GM21529 (cell line): ENCODE measurements at regions not wholly inside any gene's neighbourhood (a gene's known extent, or its start where the extent isn't known, plus 50 kb on each side); places are given as distances from the start of the nearest gene placed in this dataset.
A peak's percentile ranks its signal among the peaks of the same experiment; 100 is the strongest.
"Not testable (repeated sequence)": the region's sequence is repeated elsewhere in the genome, so short reads cannot be mapped to it uniquely, and the experiment has no call there.

Experiments
- ATAC-seq: cut with Tn5 transposase; IDR thresholded peaks from one replicate; pipeline ENCODE4 v1.9.1; 2021; ENCODE audit not compliant: unreplicated experiment

DNA sequence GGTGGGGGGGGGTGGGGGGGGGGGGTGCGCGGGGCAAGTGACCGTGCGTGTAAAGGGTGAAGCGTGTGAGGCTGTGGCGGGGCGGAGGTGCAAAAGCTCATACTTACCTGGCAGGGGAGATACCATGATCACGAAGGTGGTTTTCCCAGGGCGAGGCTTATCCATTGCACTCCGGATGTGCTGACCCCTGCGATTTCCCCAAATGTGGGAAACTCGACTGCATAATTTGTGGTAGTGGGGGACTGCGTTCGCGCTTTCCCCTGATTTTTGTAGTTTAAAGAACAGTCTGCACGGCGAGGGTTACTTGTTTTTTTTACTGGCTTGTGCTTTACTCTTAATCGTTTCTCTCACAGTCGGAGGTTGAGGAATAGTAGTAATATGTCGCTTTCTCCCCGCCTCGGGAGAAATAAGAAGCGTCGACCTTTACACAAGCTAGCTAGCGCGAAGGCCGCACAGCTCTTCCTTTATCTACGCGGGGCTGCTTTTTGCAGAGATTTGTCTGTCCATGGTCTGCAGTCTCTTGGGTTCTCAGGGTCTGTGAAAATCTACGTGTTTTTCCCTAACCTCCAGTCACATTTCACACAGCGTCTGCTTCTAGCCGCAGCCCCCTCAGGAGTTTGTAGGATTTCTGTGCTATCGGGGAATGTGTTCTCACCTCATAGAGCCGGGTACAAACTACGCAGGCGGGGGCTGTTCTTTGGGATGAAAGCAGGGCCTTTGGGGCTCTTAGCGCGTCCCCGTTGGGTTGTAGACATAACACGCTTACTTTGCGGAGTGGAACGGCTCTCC is 148.1 kb upstream of the NOTCH2NLA start:
- ATAC-seq: peak; percentile 92

DNA sequence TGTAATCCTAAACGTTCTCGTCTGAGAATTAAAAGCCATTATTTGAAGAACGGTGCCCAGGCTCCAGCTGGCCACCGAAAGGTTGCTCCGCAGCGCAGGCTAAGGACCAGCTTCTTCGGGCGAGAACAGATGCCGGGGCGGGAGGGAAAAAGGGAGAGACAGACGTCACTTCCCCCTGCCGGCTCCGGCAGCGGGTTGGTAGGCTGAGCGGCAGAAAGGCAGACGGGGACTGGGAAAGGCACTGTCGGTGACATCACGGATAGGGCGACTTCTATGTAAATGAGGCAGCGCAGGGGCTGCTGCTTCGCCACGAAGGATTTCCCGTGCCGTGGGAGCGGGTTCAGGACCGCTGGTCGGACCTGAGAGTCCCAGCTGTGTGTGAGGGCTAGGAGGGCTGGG is 147.5 kb upstream of the NOTCH2NLA start:
- peak; percentile 51 for ATAC-seq

DNA sequence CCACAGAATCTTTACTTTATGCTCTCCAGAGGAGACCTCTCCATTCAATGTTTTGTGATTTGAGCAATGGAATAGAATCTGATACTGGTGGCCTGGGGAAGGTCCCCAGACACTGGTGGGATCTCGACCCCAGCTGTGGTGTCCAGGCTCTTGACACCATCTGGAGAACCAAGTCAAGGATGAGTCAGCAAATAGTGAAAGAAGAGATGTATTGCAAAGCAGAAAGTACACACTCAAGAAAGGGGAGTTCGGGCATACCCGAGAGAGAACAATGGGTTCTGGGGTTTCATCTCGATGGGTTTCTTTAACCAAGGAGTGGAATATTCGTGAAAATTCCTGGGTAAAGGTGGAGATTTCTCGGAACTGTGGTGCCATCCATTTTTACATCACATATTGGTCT is 146.3 kb upstream of the NOTCH2NLA start:
- ATAC-seq: not testable (repeated sequence)

DNA sequence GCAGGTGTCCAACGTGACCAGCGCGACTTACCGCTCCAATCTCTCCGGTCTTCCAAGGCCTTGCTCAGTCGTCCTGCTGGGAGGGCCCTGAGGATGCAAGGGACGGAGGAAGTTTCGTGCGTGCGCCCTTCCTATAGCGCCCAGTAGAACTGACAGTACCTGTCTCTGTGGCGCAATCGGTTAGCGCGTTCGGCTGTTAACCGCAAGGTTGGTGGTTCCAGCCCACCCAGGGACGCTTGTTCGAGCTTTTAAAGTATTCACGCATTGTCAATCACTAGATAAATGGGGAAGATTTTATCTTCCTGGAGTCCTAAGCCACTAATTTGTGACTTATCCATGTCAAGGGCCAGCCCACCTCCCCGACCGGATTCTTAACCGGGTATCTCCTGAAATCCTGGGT is 141.1 kb upstream of the NOTCH2NLA start:
- not testable (repeated sequence) for ATAC-seq

DNA sequence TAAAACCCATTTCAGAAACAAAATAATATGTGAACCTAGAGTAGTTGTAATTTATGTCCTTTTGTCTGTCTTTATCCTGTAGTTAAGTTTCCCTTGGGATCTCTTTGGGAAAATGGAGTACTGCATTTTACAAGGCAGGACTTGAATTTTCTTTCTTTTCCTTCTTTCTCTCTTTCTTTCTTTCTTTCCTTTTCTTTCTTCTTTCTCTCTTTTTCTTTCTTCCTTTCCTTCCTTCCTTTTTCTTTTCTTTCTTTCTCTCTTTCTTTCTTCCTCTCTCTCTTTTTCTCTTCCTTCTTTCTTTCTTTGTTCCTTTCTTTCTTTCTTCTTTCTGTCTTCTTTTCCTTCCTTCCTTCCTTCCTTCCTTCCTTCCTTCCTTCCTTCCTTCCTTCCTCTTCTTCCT is 126.6 kb upstream of the NOTCH2NLA start:
- ATAC-seq: not testable (repeated sequence)

DNA sequence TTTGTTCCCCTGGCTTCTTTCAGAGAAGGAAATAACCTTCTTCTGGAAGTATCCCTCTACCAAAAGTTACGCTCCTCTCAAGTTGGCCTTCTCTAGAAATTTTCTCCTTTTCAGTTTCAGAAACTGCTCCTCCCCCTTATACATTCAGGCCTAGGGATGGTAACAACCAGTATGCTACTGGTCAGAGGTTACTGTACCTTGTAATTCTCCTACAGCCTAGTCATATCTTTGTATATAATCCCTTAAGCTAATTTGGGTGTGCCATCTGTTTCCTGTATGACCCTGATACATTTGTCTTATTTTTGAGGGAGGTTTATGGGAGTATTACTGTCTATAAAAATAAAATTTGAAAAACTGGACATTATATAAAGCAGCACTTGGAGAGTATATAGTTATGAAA is 98.0 kb upstream of the NOTCH2NLA start:
- not testable (repeated sequence) for ATAC-seq

DNA sequence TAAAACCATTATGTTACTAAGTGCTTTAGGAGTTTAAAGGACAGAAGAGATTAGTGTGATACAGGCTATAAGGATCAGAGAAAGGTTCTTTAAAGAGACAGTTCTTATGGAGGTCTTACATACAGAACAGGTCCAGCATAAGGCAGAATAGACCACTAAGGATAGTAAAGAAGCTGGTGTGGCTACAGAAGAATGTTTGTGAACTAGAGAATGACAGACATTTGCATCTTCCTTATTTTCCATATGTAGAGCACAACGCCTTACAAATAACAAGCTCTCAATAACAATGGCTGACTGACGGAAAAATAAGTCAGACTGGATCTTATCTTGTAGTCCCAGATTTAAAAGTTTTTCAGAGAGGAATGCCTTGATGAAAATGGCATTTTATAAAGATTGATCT is 95.6 kb upstream of the NOTCH2NLA start:
- ATAC-seq: not testable (repeated sequence)

DNA sequence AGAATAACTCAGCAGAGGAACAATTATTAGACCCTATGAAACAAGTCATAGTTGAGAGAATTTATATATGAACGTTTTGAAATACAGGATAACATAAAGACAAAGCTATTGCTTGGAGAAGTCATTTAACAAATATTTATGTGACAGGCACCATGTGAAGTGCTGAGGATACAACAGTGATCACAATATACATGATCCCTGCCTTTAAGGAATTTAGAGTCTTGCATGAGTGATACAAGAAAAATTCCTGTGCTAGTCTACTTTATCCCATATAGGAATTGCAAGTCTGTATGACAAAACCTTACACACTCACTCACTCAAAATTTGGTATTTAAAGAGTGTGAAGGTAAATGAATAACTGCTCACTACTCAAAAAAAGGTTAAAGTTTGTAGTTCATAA is 94.5 kb upstream of the NOTCH2NLA start:
- ATAC-seq: not testable (repeated sequence)

DNA sequence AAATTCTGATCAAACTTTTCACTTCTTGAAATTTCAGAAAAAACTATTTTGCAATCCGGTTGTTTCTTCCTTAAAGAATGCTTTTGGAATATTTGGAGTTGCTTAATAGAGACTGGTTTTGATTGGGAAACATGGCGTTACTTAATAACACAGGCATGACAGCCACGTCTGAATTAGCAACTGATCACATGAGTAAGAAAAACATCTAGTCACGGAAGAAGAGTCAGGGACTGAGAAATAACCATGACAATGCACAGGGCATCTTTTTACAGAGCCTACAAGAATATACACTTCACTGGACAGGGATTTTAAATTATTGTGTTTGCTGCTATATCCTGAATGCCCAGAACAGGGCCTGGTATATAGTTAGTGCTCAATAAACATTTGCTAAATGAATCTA is 94.1 kb upstream of the NOTCH2NLA start:
- ATAC-seq: not testable (repeated sequence)

DNA sequence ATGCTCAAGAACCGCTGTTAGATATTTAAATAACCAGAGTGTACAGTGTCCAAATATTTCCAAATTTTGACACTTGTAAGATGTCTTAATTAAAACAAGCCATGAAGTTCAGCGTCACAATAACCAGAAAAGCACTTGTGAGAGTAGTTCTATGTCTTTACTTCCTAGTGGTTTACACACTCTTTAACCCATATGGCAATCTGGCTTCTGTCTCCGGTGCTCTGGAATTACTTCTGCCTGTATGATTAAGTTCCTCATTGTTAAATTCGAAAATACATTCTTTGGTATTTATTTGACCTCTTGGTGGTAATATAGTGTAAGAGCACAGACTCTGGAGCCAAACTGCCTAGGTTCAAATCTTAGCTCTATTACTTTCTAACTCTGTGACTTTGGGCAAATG is 89.9 kb upstream of the NOTCH2NLA start:
- ATAC-seq: not testable (repeated sequence)

DNA sequence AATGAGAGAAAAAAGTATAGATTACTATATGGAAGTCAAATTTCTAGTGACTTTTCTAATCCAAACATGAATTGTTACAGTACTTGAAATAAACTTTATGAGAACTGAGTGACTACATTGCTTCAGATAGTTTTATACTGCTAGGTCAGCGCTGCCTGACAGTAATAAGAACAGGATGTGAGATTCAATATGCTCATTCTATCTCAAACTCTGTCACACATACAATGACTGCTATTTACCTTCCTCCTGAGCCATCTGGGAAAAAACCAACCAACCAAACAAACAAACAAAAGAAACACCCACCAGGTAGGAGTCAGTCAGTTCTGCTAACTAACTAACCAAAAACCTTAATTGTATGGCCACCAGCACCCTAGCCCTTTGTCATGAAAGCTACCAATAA is 89.0 kb upstream of the NOTCH2NLA start:
- ATAC-seq: not testable (repeated sequence)

DNA sequence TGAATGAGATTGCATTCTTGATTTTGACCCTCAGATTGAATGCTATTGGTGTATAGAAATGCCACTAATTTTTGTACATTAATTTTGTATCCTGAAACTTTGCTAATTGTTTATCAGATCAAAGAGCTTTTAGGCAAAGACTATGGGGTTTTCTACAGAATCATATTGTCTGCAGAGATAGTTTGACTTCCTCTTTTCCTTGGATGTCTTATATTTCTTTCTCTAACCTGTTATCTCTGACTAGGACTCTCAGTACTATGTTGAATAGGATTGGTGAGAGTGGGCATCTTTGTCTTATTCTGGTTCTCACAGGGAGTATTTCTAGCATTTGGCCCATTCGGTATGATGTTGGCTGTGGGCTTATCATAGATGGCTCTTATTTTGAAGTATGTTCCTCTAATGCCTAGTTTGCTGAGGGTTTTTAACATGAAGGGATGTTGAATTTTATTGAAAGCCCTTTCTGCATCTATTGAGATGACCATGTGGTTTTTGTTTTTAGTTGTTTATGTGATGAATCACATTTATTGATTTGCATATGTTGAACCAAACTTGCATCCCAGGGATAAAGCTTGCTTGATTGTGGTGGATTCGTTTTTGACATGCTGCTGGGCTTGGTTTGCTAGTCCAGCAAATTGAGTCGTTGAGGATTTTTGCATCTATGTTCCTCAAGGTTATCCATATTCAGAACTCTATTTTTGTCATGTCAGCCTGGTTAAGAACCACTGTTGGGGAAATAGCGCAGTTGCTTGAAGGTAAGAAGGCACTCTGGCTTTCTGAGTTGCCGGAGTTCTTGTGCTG is 85.8 kb upstream of the NOTCH2NLA start:
- not testable (repeated sequence) for ATAC-seq

DNA sequence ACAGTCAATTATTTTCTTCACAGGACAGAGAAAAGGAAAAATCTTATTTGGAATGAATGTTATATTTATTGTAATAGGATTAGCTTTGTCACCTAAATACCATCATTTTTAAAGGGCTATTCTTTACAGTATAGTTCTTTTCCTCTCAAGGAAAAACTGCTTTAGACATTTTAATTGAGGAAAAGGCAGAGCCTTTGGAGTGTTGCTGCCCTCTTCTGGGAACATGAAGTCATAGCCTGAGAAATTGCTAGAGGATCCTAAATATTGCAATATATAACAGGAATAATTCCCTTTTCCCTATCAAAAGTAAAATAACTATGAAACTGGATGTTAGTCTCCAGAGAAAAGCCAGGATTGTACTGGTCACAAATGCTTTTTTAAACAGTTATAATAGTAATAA is 81.8 kb upstream of the NOTCH2NLA start:
- not testable (repeated sequence) for ATAC-seq

DNA sequence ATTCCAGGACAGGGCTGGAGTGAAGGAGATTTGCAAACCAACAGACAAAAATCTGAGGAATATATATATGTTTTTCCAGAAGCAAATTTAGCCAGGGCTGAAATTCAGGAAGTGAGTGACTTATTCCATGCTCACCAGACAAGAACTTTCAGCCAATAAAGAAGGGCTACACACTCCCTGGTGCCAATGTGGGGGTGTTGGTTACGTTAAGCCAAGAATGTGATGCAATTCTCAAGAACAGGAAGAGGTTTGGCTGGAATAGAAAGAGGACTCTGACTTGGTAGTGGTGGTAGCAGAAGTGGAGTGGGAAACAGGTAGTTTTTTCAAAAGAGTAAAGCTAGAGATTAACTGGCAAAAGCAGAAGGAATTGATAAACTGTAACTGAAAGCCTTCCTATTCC is 80.6 kb upstream of the NOTCH2NLA start:
- not testable (repeated sequence) for ATAC-seq

DNA sequence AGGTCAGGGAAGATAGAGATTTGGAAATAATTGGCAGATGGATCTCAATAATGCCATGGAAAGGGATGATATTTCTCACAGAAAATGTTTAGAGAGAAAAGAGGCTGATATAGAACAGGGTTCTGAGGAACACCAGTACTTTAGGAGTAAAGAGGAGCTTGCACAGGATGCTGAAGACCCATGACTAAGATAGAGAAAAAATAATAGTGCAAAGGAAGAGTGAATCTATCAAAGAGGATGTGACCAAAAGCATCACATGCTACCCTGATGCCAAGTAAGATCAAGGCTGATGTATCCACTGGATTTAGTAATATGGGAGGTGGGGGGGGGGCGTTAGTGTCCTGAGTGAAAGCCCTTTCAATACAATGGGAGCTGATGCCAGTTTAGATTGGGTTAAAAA is 80.1 kb upstream of the NOTCH2NLA start:
- ATAC-seq: not testable (repeated sequence)

DNA sequence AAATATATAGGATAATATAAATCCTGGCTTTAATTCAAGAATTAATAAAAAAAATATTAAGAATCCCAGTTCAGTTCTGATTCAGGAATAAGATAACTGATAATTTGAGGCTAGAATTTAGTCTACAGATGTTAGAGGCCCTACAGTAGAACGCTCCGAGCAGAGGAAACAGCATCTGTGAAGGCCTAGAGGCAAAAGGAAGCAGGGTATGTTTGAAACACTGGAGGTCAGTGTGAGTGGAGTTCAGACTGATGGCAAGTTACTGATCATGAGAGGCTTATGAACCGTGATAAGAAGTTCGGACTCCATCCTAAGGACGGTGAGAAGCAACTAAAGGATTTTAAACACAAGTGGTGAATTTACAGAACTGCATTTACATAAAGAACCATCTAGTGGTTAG is 79.3 kb upstream of the NOTCH2NLA start:
- not testable (repeated sequence) for ATAC-seq

DNA sequence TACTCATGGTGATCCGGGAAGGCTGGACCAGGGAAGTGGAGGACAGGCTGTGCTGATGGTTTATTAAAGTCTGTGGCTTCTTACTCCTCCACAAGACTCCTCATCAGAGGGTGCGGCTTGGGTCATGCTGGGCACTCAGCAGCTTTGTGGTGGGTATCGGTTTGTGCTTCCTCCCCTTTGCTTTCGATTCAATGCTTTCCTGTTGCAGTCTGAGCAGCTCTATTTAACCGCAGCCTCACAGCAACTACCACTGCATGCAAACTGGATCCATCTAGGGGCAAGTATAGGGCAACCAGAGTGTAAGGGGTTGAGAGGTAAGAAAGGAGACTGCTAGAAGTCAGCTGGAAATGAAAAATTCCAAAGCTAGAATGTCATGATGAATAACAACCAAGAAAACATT is 78.8 kb upstream of the NOTCH2NLA start:
- ATAC-seq: peak; percentile 97

DNA sequence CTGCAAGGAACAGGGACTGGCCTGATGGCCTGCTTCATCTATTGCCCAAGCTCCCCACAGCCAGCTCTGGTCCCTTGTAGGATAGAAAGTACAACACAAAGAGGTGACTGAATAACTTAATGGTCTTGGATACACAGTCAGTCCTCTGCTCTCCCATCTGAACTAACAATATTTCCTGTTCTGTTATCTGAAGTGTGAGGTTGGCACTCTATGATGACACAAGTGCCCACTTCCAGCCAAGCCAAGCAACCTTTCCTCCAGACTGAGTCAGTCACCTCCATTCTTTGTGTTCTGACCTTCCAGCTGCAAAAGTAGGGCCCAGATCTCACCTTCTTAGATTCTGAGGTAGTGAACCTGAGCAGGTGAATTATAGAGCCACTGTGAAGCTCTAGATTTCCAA is 77.8 kb upstream of the NOTCH2NLA start:
- not testable (repeated sequence) for ATAC-seq

DNA sequence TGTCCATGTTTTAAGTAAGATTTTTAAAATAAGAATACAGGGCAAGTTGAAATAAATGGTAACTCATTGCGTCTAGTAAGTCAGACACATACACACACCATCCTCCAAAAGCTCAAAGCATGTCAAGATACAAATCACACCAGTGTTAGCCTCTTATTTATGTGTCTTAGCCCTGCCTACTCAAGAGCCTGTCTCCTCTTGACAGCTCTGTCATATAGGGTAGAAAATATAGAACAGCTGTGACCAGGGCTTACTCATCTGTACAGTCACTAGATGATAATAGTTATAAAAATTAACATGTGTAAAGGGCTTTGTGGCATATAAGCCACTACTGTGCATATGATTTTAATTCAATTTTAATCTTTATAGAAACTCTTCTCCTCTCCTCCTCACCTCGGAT is 76.6 kb upstream of the NOTCH2NLA start:
- not testable (repeated sequence) for ATAC-seq

DNA sequence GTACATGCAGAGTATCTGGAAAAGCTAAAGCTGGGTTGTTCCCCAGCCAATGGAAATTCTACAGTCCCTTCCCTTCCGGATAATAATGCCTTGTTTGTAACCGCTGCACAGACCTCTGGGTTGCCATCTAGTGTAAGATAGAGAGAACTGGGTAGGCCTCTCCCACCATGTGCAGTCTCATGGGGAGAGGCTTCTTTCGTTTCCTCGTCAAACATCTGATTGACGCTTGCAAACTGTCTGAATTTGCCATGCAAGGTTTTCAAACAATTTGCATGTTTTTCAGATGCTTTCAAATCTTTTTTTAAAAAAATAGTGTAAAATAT is 69.7 kb upstream of the NOTCH2NLA start:
- ATAC-seq: peak; percentile 87

DNA sequence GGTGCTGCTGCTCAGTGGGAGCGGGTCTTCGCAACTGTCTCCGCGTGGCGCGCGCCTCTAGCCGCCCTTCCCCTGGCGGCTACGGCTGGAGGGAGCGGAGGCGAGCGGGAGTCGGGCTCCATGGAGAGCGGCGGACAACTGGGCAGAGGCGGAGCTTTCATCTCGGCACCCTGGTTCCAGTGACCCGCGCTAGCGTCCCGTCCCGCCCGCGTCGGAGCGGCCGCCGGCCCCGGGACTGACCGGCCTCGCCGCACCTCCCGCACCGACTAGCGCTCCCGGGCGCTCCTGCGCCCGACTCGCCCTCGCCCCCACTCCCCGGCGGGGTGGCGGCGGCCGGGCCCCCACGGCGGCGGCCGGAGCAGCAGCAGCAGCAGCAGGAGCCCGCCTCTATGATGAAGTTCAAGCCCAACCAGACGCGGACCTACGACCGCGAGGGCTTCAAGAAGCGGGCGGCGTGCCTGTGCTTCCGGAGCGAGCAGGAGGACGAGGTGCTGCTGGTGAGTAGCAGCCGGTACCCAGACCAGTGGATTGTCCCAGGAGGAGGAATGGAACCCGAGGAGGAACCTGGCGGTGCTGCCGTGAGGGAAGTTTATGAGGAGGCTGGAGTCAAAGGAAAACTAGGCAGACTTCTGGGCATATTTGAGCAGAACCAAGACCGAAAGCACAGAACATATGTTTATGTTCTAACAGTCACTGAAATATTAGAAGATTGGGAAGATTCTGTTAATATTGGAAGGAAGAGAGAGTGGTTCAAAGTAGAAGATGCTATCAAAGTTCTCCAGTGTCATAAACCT is 69.2 kb upstream of the NOTCH2NLA start:
- peak; percentile 46 for ATAC-seq
